ENCODE measurements at regions not wholly inside any gene's neighbourhood (a gene's known extent, or its start where the extent isn't known, plus 50 kb on each side); places are given as distances from the start of the nearest gene placed in this dataset.

GRCh38 chr13:24071423-24072075 is 89.0 kb upstream of the SPATA13 start:
- TF ChIP-seq CTCF (IDR thresholded peaks at IDR 0.05) (no peak), POLR2A (IDR thresholded peaks at IDR 0.05) (no peak), POLR2AphosphoS5 (IDR thresholded peaks at IDR 0.05) (no peak), EP300 (IDR thresholded peaks at IDR 0.05) (no peak)
